GM12878 (cell line): ENCODE measurements at regions not wholly inside any gene's neighbourhood (a gene's known extent, or its start where the extent isn't known, plus 50 kb on each side); places are given as distances from the start of the nearest gene placed in this dataset.

Source experiments
- ATAC-seq: fragments of 200-7000 bp; cut with Tn5 transposase; 3 replicates; pipeline ENCODE4 v1.9.1; 2020; ENCODE audit warnings: mild to moderate bottlenecking, moderate library complexity
- BruUV-seq: library from RNA; stranded (reverse); fragments of 400-500 nt; replicated peaks from 2 replicates; lab custom pipeline; 2021; lab: Mats Ljungman, UMichigan
- CTCF ChIA-PET: fragments of 300-600 bp; sonication (Branson Sonifier 250); formaldehyde crosslinking; extraction: SDS; loops from one replicate; lab custom pipeline; 2021; ENCODE audit warnings: inconsistent platforms; lab: Yijun Ruan, JAX
- POLR2A ChIA-PET: fragments of 350-600 bp; formaldehyde crosslinking; extraction: SDS; loops from one replicate; lab custom pipeline; 2021; ENCODE audit warnings: inconsistent platforms; lab: Charles Lee
- RAD21 ChIA-PET: fragments of 300-600 bp; sonication (Branson Sonifier 250); formaldehyde crosslinking; loops from one replicate; lab custom pipeline; 2023; ENCODE audit warnings: antibody characterized with exemption; ENCODE audit not compliant: unreplicated experiment; lab: Charles Lee
- SMC1A ChIA-PET: fragments of 300-600 bp; sonication (Branson Sonifier 250); formaldehyde crosslinking; loops from one replicate; lab custom pipeline; 2023; ENCODE audit not compliant: unreplicated experiment, uncharacterized antibody; lab: Charles Lee
- DNase-seq: peaks from one replicate; pipeline ENCODE4 v3.0.0-alpha.2; 2011; ENCODE audit warnings: low read depth, low spot score
- FAIRE-seq: peaks from 3 replicates; lab custom pipeline; 2011; peaks lifted over from hg19 to GRCh38; lab: Jason Lieb, UNC
- H2AFZ ChIP-seq: 2 replicates; pipeline ENCODE4 v1.6.0; 2011; ENCODE audit warnings: low read depth, low read length, control low read depth; ENCODE audit not compliant: control insufficient read depth
- H3K27ac ChIP-seq: 2 replicates; pipeline ENCODE4 v1.5.1; 2011; ENCODE audit warnings: control low read depth; ENCODE audit not compliant: control insufficient read depth, insufficient read depth
- H3K27me3 ChIP-seq, 2 experiments: replicated peaks in 1 of 2; 2 replicates each; pipeline versions ENCODE4 v1.6.0 to v1.6.1; 2011; ENCODE audit warnings: low read length in 1 of 2; ENCODE audit not compliant: control insufficient read depth in 2 of 2, insufficient read depth in 2 of 2
- H3K36me3 ChIP-seq, 2 experiments: 2 replicates each; pipeline ENCODE4 v1.5.1; 2011; ENCODE audit warnings: low read length in 1 of 2; ENCODE audit not compliant: control insufficient read depth in 2 of 2, insufficient read depth in 2 of 2
- H3K4me1 ChIP-seq: 2 replicates; pipeline ENCODE4 v1.6.1; 2011; ENCODE audit warnings: mild to moderate bottlenecking, low read length, moderate library complexity, mixed read lengths; ENCODE audit not compliant: control insufficient read depth, insufficient read depth
- H3K4me2 ChIP-seq: 2 replicates; pipeline ENCODE4 v1.6.0; 2011; ENCODE audit warnings: control low read depth; ENCODE audit not compliant: control insufficient read depth, insufficient read depth
- H3K4me3 ChIP-seq: fragments of 200-600 bp; sonication (generic); 2 replicates; pipeline ENCODE4 v1.5.1; 2016
- H3K79me2 ChIP-seq: 2 replicates; pipeline ENCODE4 v1.6.0; 2011; ENCODE audit warnings: low read length; ENCODE audit not compliant: control insufficient read depth, insufficient read depth
- H3K9ac ChIP-seq: 2 replicates; pipeline ENCODE4 v1.8.0; 2011; ENCODE audit warnings: low read length, control low read depth, mixed read lengths; ENCODE audit not compliant: control insufficient read depth, insufficient read depth
- H3K9me3 ChIP-seq: replicated peaks from 3 replicates; pipeline ENCODE4 v1.5.1; 2011; ENCODE audit warnings: mild to moderate bottlenecking, low read length; ENCODE audit not compliant: control insufficient read depth, insufficient read depth
- H4K20me1 ChIP-seq: 2 replicates; pipeline ENCODE4 v1.6.0; 2011; ENCODE audit not compliant: control insufficient read depth, insufficient read depth
- CBX3 ChIP-seq: fragments of 200-600 bp; sonication (generic); IDR thresholded peaks from 2 replicates; pipeline ENCODE4 v1.6.1; 2016; ENCODE audit warnings: low read depth, borderline replicate concordance
- CEBPZ ChIP-seq: fragments of 150-350 bp; IDR thresholded peaks from 2 replicates; pipeline ENCODE4 v1.6.1; 2016; ENCODE audit warnings: low read depth, low read length
- CHD2 ChIP-seq: IDR thresholded peaks from 2 replicates; pipeline ENCODE4 v1.6.1; 2011; ENCODE audit warnings: low read depth, low read length, improper control_type of control experiment, borderline replicate concordance
- CREB1 ChIP-seq: IDR thresholded peaks from 2 replicates; pipeline ENCODE4 v1.6.1; 2012; ENCODE audit warnings: low read depth, mild to moderate bottlenecking, inconsistent platforms
- DPF2 ChIP-seq: fragments of 450-650 bp; IDR thresholded peaks from 2 replicates; pipeline ENCODE4 v1.6.1; 2017; ENCODE audit warnings: mild to moderate bottlenecking
- E4F1 ChIP-seq: fragments of 450-650 bp; IDR thresholded peaks from 2 replicates; pipeline ENCODE4 v1.6.1; 2018; ENCODE audit warnings: borderline replicate concordance, mild to moderate bottlenecking; ENCODE audit not compliant: partially characterized antibody
- EGR1 ChIP-seq, 2 experiments: IDR thresholded peaks; 1 replicate in 1 of 2; 2 replicates in 1 of 2; pipeline ENCODE4 v1.6.1; 2011 to 2012; ENCODE audit warnings: low read depth in 2 of 2, low read length in 2 of 2, borderline replicate concordance in 1 of 2, mild to moderate bottlenecking in 1 of 2, moderate library complexity in 1 of 2
- KDM1A ChIP-seq: fragments of 200-600 bp; sonication (generic); IDR thresholded peaks from 2 replicates; pipeline ENCODE4 v1.6.1; 2016; ENCODE audit warnings: borderline replicate concordance
- LARP7 ChIP-seq: fragments of 450-650 bp; IDR thresholded peaks from 2 replicates; pipeline ENCODE4 v1.6.1; 2017; ENCODE audit warnings: mild to moderate bottlenecking
- MXI1 ChIP-seq: fragments of 150-350 bp; IDR thresholded peaks from 2 replicates; pipeline ENCODE4 v1.6.1; 2011; ENCODE audit warnings: low read depth, mild to moderate bottlenecking, inconsistent platforms, low read length, improper control_type of control experiment
- NRF1 ChIP-seq: conservative IDR thresholded peaks from 2 replicates; pipeline ENCODE4 v1.6.1; 2011; ENCODE audit warnings: mild to moderate bottlenecking, low read depth, low read length, improper control_type of control experiment
- POLR2AphosphoS2 ChIP-seq: IDR thresholded peaks from 2 replicates; pipeline ENCODE4 v1.6.1; 2011; ENCODE audit warnings: low read depth, mild to moderate bottlenecking, low read length, improper control_type of control experiment, moderate library complexity
- POLR2AphosphoS5 ChIP-seq: IDR thresholded peaks from 2 replicates; pipeline ENCODE4 v1.6.1; 2011; ENCODE audit warnings: mild to moderate bottlenecking, low read length, inconsistent platforms
- SMAD5 ChIP-seq: IDR thresholded peaks from 2 replicates; pipeline ENCODE4 v1.6.1; 2016; ENCODE audit warnings: antibody characterized with exemption, low read depth
- SMC3 ChIP-seq: IDR thresholded peaks from 2 replicates; pipeline ENCODE4 v1.6.1; 2011; ENCODE audit warnings: low read length, improper control_type of control experiment, borderline replicate concordance
- STAT3 ChIP-seq: IDR thresholded peaks from 2 replicates; pipeline ENCODE4 v1.6.1; 2011; ENCODE audit warnings: low read depth, low read length, improper control_type of control experiment
- TBL1XR1 ChIP-seq: IDR thresholded peaks from 2 replicates; pipeline ENCODE4 v1.6.1; 2012; ENCODE audit warnings: low read depth, low read length, improper control_type of control experiment
- YBX1 ChIP-seq: fragments of 450-650 bp; IDR thresholded peaks from 2 replicates; pipeline ENCODE4 v1.6.1; 2016; ENCODE audit warnings: antibody characterized with exemption
- WGBS: methylation state at CpG from one replicate; pipeline ENCODE4 v1.1.6; 2016; ENCODE audit warnings: low lambda C conversion rate; ENCODE audit not compliant: insufficient replicate concordance, insufficient coverage; ENCODE audit errors: missing lambda C conversion rate; 5-methylcytosine and 5-hydroxymethylcytosine counted together
- in situ Hi-C: fragments of 300-500 bp; cut with MboI; formaldehyde crosslinking; loops from 9 replicates; pipeline ENCODE4 v1.14.3; 2018; ENCODE audit warnings: mixed read lengths
- intact Hi-C: fragments of 100-400 bp; cut with micrococcal nuclease; formaldehyde crosslinking; loops from one replicate; pipeline ENCODE4 v1.14.2; 2022; ENCODE audit not compliant: unreplicated experiment

GRCh38 chr16:72721981-72722380, 325.9 kb downstream of the ZFHX3 start (continued):
- TF ChIP-seq E4F1 (no peak), DPF2 (no peak)

GRCh38 chr16:72715267-72715666, 332.7 kb downstream of the ZFHX3 start:
- no peaks in the 10 kb centered on the region for H3K4me1 ChIP-seq
- H3K36me3 ChIP-seq = no peaks in the 10 kb centered on the region
- H4K20me1 ChIP-seq = no peaks in the 10 kb centered on the region
- in situ Hi-C loops (no loop called here), intact Hi-C loops (no loop called here)
- BruUV-seq = no TSS peak
- FAIRE-seq (no peak), ATAC-seq (no peak), DNase-seq (no peak)
- no peaks in the 10 kb centered on the region; the same call in 1 of the 3 replicates for H3K9me3 ChIP-seq
- 88% methylated on average over 1 of the region's 1 CpG for WGBS
- no peaks in the 10 kb centered on the region for H3K79me2 ChIP-seq
- POLR2A ChIA-PET = interaction anchor here (0.6 kb wide), 1 partner anchor 51 kb away, joined by 3 read pairs; no protein-coding TSS in a partner anchor
- no peak overlapping the region for H2AFZ ChIP-seq
- SMC1A ChIA-PET = no interaction called here
- RAD21 ChIA-PET = no interaction called here
- H3K4me2 ChIP-seq = no peak overlapping the region
- H3K9ac ChIP-seq = no peak overlapping the region
- CTCF ChIA-PET = interaction anchor here (0.7 kb wide), 1 partner anchor 215 kb away, joined by 3 read pairs; no protein-coding TSS in a partner anchor
- no peak overlapping the region for H3K4me3 ChIP-seq
- no peaks in the 10 kb centered on the region for H3K27me3 ChIP-seq
- no peak overlapping the region for H3K27ac ChIP-seq
- TF ChIP-seq EGR1 (IDR thresholded peaks at IDR 0.05; ENCODE audit: borderline replicate concordance in 1 of 2, low read depth in 2 of 2, low read length in 2 of 2) = no peak
- no peak for TF ChIP-seq LARP7
- TF ChIP-seq CREB1 = no peak
- no peak for TF ChIP-seq SMC3
- no peak for TF ChIP-seq POLR2AphosphoS2
- TF ChIP-seq MXI1 = no peak
- TF ChIP-seq TBL1XR1 = no peak
- TF ChIP-seq SMAD5 = no peak
- TF ChIP-seq POLR2AphosphoS5 = no peak
- no peak for TF ChIP-seq STAT3
- no peak for TF ChIP-seq NRF1
- TF ChIP-seq CBX3 = no peak
- TF ChIP-seq CEBPZ = no peak
- no peak for TF ChIP-seq CHD2
- TF ChIP-seq KDM1A = no peak
- no peak for TF ChIP-seq YBX1
- TF ChIP-seq, all 136 proteins: peak for 0
